Thoracic aorta (tissue), 2 donors: ENCODE measurements at regions not wholly inside any gene's neighbourhood (a gene's known extent, or its start where the extent isn't known, plus 50 kb on each side); places are given as distances from the start of the nearest gene placed in this dataset.

Source experiments
- ATAC-seq: fragments of 150-250 bp; one replicate; pipeline ENCODE4 v1.8.0; 2017; ENCODE audit warnings: low read depth; ENCODE audit not compliant: insufficient number of reproducible peaks, low FRiP score
- DNase-seq: peaks from one replicate; pipeline ENCODE4 v3.0.0-alpha.2; 2020; ENCODE audit warnings: low spot score
- H3K27ac ChIP-seq, 2 donors: fragments of 200-600 bp; sonication (generic); 1 replicate in 1 of 2; 2 replicates in 1 of 2; pipeline ENCODE4 v1.5.1; 2016; ENCODE audit warnings: mild to moderate bottlenecking in 2 of 2, moderate library complexity in 2 of 2
- H3K27me3 ChIP-seq: fragments of 200-600 bp; sonication (generic); replicated peaks from 2 replicates; pipeline ENCODE4 v1.6.0; 2016; ENCODE audit warnings: mild to moderate bottlenecking; ENCODE audit not compliant: insufficient read depth
- H3K36me3 ChIP-seq: fragments of 200-600 bp; sonication (generic); one replicate; pipeline ENCODE4 v1.5.1; 2016
- H3K4me1 ChIP-seq, 2 donors: fragments of 200-600 bp; sonication (generic); 1 replicate in 1 of 2; 2 replicates in 1 of 2; pipeline versions ENCODE4 v1.5.1 to v1.6.0; 2016; ENCODE audit warnings: low read depth in 2 of 2, mild to moderate bottlenecking in 1 of 2; ENCODE audit not compliant: control insufficient read depth in 1 of 2
- H3K4me3 ChIP-seq: fragments of 200-600 bp; sonication (generic); 2 replicates; pipeline ENCODE4 v1.5.1; 2016; ENCODE audit warnings: mild to moderate bottlenecking
- H3K9me3 ChIP-seq: fragments of 200-600 bp; sonication (generic); 2 replicates; pipeline ENCODE4 v1.5.1; 2016
- CTCF ChIP-seq: fragments of 200-600 bp; sonication (generic); IDR thresholded peaks from one replicate; pipeline ENCODE4 v1.5.1; 2019; ENCODE audit warnings: antibody characterized with exemption

- DNase-seq, result no peak
- Histone ChIP-seq H3K4me1 (no peaks in the 10 kb centered on the region), H3K4me3 (no peak overlapping the region), H3K27ac (no peak overlapping the region), H3K27me3 (no peaks in the 10 kb centered on the region), H3K9me3 (no peaks in the 10 kb centered on the region), H3K36me3 (no peaks in the 10 kb centered on the region)
- ATAC-seq, result no peak
- no peak for TF ChIP-seq CTCF
These were observed 278.0 kb downstream of the METTL4 start for GRCh38 chr18:2293109-2293839.

GRCh38 chr18:2301316-2301715 lies 270.0 kb downstream of the METTL4 start:
- TF ChIP-seq CTCF, result no peak
- ATAC-seq, result no peak
- H3K27me3 ChIP-seq, result no peaks in the 10 kb centered on the region

GRCh38 chr18:2302012-2302411 lies 269.3 kb downstream of the METTL4 start:
- Histone ChIP-seq H3K9me3 (no peaks in the 10 kb centered on the region), H3K4me3 (no peak overlapping the region), H3K27me3 (no peaks in the 10 kb centered on the region), H3K36me3 (no peaks in the 10 kb centered on the region), H3K27ac (no peak overlapping the region), H3K4me1 (no peaks in the 10 kb centered on the region)
- TF ChIP-seq CTCF, result no peak
- ATAC-seq, result no peak
- DNase-seq, result no peak

More at GRCh38 chr18:2301316-2301715, 270.0 kb downstream of the METTL4 start:
- Histone ChIP-seq H3K27ac (no peak overlapping the region), H3K4me3 (no peak overlapping the region), H3K9me3 (no peaks in the 10 kb centered on the region), H3K4me1 (no peaks in the 10 kb centered on the region), H3K36me3 (no peaks in the 10 kb centered on the region)
- no peak for DNase-seq

DNA sequence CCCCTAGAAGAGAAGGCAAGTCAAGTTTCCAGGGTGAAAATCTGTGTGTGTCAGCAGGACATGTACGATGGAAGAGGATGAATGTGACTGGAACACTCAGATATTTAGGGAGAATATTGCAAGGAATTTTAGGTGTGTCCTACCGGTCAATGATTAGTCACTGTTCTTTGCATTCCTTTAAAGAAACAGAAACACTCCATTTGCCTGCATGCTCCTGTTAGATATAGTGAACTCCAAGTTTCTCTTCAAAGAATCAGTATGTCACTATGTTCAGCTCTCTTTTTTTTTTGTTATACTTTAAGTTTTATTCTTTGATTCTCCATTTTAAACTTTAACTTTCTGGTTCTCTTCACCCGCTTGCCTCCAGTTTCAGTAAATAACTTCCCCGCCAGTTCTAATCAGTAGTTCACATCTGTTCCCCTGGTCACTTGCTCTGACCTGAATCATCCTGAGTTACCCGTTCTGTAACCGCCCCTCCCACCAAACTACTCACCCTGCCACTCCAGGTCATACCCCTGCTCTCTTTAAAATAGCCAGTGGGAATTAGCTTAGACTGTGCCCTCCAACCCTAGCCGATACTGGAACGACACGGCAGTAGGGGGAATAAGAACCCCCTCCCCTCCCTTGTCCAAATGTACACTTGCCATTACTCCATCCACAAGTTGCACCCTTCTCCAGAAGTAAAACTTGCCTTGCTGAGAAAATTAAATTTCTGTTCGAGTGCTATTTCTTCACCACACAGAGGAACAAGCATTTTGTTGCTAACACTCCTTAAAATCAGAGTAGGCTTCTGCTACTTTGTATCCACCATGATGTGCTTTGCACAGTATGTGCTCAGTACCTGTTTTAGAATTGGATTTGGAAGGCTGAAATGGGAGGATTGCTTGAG lies 268.4 kb downstream of the METTL4 start:
- TF ChIP-seq CTCF, result no peak

GRCh38 chr18:2303517-2304238 lies 267.6 kb downstream of the METTL4 start:
- no peak for DNase-seq
- Histone ChIP-seq H3K4me1 (no peaks in the 10 kb centered on the region), H3K4me3 (no peak overlapping the region), H3K9me3 (no peaks in the 10 kb centered on the region), H3K27ac (no peak overlapping the region), H3K27me3 (no peaks in the 10 kb centered on the region), H3K36me3 (no peaks in the 10 kb centered on the region)
- TF ChIP-seq CTCF, result no peak
- no peak for ATAC-seq

More for the DNA sequence above, 268.4 kb downstream of the METTL4 start:
- H3K27me3 ChIP-seq, result no peaks in the 10 kb centered on the region
- H3K4me1 ChIP-seq, result no peaks in the 10 kb centered on the region
- no peaks in the 10 kb centered on the region for H3K36me3 ChIP-seq
- ATAC-seq (no peak), DNase-seq (no peak)
- H3K4me3 ChIP-seq, result no peak overlapping the region
- no peak overlapping the region for H3K27ac ChIP-seq
- no peaks in the 10 kb centered on the region for H3K9me3 ChIP-seq
